IMR-90 (cell line): ENCODE measurements at regions not wholly inside any gene's neighbourhood (a gene's known extent, or its start where the extent isn't known, plus 50 kb on each side); places are given as distances from the start of the nearest gene placed in this dataset.

Experiments used
- ATAC-seq: fragments of 200-7000 bp; cut with Tn5 transposase; 2 replicates; pipeline ENCODE4 v1.9.1; 2020; ENCODE audit warnings: low read depth, mild to moderate bottlenecking, moderate library complexity
- BruUV-seq: library from RNA; stranded (reverse); fragments of 400-500 nt; replicated peaks from 2 replicates; lab custom pipeline; 2021; lab: Mats Ljungman, UMichigan
- CTCF ChIA-PET: fragments of 300-600 bp; formaldehyde crosslinking; extraction: SDS; loops from one replicate; lab custom pipeline; 2021; ENCODE audit warnings: antibody characterized with exemption; lab: Yijun Ruan, JAX
- POLR2A ChIA-PET: fragments of 300-600 bp; sonication (Branson Sonifier 250); formaldehyde crosslinking; loops from one replicate; lab custom pipeline; 2022; ENCODE audit warnings: antibody characterized with exemption; ENCODE audit not compliant: unreplicated experiment; lab: Charles Lee
- DNase-seq: peaks from one replicate; pipeline ENCODE4 v3.0.0; 2013
- H2AFZ ChIP-seq: replicated peaks from 2 replicates; pipeline ENCODE3; 2013; ENCODE audit warnings: low read length, mild to moderate bottlenecking; ENCODE audit not compliant: poor library complexity
- H2AK5ac ChIP-seq: 2 replicates; pipeline ENCODE4 v1.6.1; 2013; ENCODE audit warnings: low read depth, low read length, inconsistent platforms
- H2AK9ac ChIP-seq: replicated peaks from 2 replicates; pipeline ENCODE3; 2013; ENCODE audit warnings: mild to moderate bottlenecking, low read depth, low read length, moderate library complexity; ENCODE audit not compliant: poor library complexity
- H2BK120ac ChIP-seq: 2 replicates; pipeline ENCODE4 v1.6.1; 2013; ENCODE audit warnings: low read depth, low read length, inconsistent platforms
- H2BK15ac ChIP-seq: 3 replicates; pipeline ENCODE4 v1.6.1; 2013; ENCODE audit warnings: low read depth, low read length, inconsistent platforms
- H2BK20ac ChIP-seq: 2 replicates; pipeline ENCODE4 v1.6.1; 2013; ENCODE audit warnings: low read depth, mild to moderate bottlenecking, inconsistent platforms, low read length, moderate library complexity
- H2BK5ac ChIP-seq: 2 replicates; pipeline ENCODE4 v1.6.1; 2013; ENCODE audit warnings: mild to moderate bottlenecking, low read depth, low read length, inconsistent platforms; ENCODE audit not compliant: poor library complexity, severe bottlenecking
- H3K14ac ChIP-seq: replicated peaks from 2 replicates; pipeline ENCODE4 v1.6.1; 2013; ENCODE audit warnings: low read depth, low read length, inconsistent platforms
- H3K18ac ChIP-seq: 2 replicates; pipeline ENCODE4 v1.6.1; 2013; ENCODE audit warnings: low read depth, low read length, control low read depth
- H3K23ac ChIP-seq: 2 replicates; pipeline ENCODE4 v1.6.1; 2013; ENCODE audit warnings: low read depth, low read length, inconsistent platforms
- H3K27ac ChIP-seq: 2 replicates; pipeline ENCODE4 v1.5.1; 2013; ENCODE audit warnings: mild to moderate bottlenecking, control low read depth, low read length; ENCODE audit not compliant: insufficient read depth
- H3K27me3 ChIP-seq: 2 replicates; pipeline ENCODE4 v1.6.1; 2013; ENCODE audit warnings: low read length; ENCODE audit not compliant: control insufficient read depth, insufficient read depth
- H3K36me3 ChIP-seq: 2 replicates; pipeline ENCODE4 v1.6.1; 2013; ENCODE audit warnings: low read length, mixed read lengths; ENCODE audit not compliant: control insufficient read depth, insufficient read depth
- H3K4ac ChIP-seq: 2 replicates; pipeline ENCODE4 v1.6.1; 2013; ENCODE audit warnings: low read depth, low read length, inconsistent platforms
- H3K4me1 ChIP-seq: 2 replicates; pipeline ENCODE4 v1.6.1; 2013; ENCODE audit warnings: low read length, mixed read lengths; ENCODE audit not compliant: control insufficient read depth, insufficient read depth
- H3K4me2 ChIP-seq: 2 replicates; pipeline ENCODE4 v1.6.1; 2013; ENCODE audit warnings: low read depth, mild to moderate bottlenecking, control low read depth, low read length, moderate library complexity
- H3K4me3 ChIP-seq: 2 replicates; pipeline ENCODE4 v1.5.1; 2013; ENCODE audit warnings: low read depth, mild to moderate bottlenecking, control low read depth, low read length, moderate library complexity; ENCODE audit not compliant: insufficient read depth
- H3K56ac ChIP-seq: 2 replicates; pipeline ENCODE4 v1.6.1; 2013; ENCODE audit warnings: low read length, inconsistent platforms; ENCODE audit not compliant: insufficient read depth; ENCODE audit errors: extremely low read depth
- H3K79me1 ChIP-seq, 2 experiments: 2 replicates each; pipeline ENCODE4 v1.6.1; 2013; ENCODE audit warnings: low read length in 2 of 2, inconsistent platforms in 1 of 2, low read depth in 1 of 2
- H3K9ac ChIP-seq: 2 replicates; pipeline ENCODE4 v1.6.1; 2013; ENCODE audit warnings: low read depth, low read length, control low read depth
- H3K9me1 ChIP-seq: 2 replicates; pipeline ENCODE4 v1.6.1; 2013; ENCODE audit warnings: low read length, inconsistent platforms; ENCODE audit not compliant: insufficient read depth
- H3K9me3 ChIP-seq: 2 replicates; pipeline ENCODE4 v1.6.1; 2013; ENCODE audit warnings: low read length; ENCODE audit not compliant: control insufficient read depth, insufficient read depth
- H4K20me1 ChIP-seq: 2 replicates; pipeline ENCODE4 v1.6.1; 2013; ENCODE audit warnings: low read length, inconsistent platforms; ENCODE audit not compliant: insufficient read depth
- H4K5ac ChIP-seq: 2 replicates; pipeline ENCODE4 v1.6.1; 2013; ENCODE audit warnings: mild to moderate bottlenecking, low read depth, low read length, control low read depth
- H4K8ac ChIP-seq, 2 experiments: 2 replicates each; pipeline ENCODE4 v1.6.1; 2013; ENCODE audit warnings: low read depth in 2 of 2, low read length in 2 of 2, control low read depth in 1 of 2, inconsistent platforms in 1 of 2
- H4K91ac ChIP-seq: 2 replicates; pipeline ENCODE4 v1.6.1; 2013; ENCODE audit warnings: low read depth, low read length, inconsistent platforms; ENCODE audit not compliant: insufficient read depth
- CHD1 ChIP-seq: IDR thresholded peaks from 2 replicates; pipeline ENCODE4 v1.6.1; 2012; ENCODE audit warnings: low read depth, low read length, improper control_type of control experiment
- WGBS, 2 experiments: methylation state at CpG; one replicate each; pipeline versions ENCODE4 v1.1.5 to v1.1.7; 2013; ENCODE audit warnings: missing lambda C conversion rate in 2 of 2; ENCODE audit not compliant: insufficient read length in 1 of 2; ENCODE audit errors: extremely low coverage in 2 of 2; 5-methylcytosine and 5-hydroxymethylcytosine counted together
- dilution Hi-C: fragments of 300-500 bp; cut with HindIII; formaldehyde crosslinking; loops from one replicate; pipeline ENCODE4 v1.14.3; 2018; ENCODE audit warnings: low sequenced_read_pairs; ENCODE audit not compliant: unreplicated experiment
- in situ Hi-C: fragments of 300-500 bp; cut with MboI; formaldehyde crosslinking; loops from 3 replicates; pipeline ENCODE4 v1.14.3; 2019; ENCODE audit warnings: low sequenced_read_pairs, inconsistent platforms, mixed read lengths
- intact Hi-C: fragments of 100-400 bp; cut with micrococcal nuclease; formaldehyde crosslinking; loops from 2 replicates; pipeline ENCODE4 v1.10.0; 2022

DNA sequence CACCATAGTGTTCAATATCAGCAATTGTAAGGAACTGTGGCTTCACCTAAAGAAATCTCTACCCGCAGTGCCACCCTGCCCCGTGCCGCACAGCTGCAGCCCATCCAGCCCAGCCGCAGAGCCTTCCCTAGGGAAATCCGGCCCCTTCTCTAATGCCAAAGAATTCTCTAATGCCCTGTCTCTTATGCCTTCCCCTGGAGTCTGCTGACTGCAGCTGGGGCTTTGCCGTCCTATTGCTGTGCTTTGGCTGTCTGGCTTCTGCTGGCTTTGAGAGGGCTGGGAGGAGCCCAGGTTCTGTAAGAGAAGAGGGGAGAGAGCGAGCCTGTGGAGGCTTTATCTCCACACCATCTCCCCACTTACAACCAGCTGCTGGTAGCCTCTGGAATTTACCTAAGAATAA, 85.9 kb upstream of the HELT start:
- H3K4ac ChIP-seq: no peak overlapping the region
- H2AFZ ChIP-seq: no peak overlapping the region
- H4K20me1 ChIP-seq: no peaks in the 10 kb centered on the region
- H2AK9ac ChIP-seq: no peak overlapping the region
- no peak overlapping the region for H3K23ac ChIP-seq
- no peaks in the 10 kb centered on the region for H3K27me3 ChIP-seq
- ATAC-seq: no peak
- no peak for DNase-seq
- H3K9ac ChIP-seq: no peak overlapping the region
- POLR2A ChIA-PET: no interaction called here
- H4K91ac ChIP-seq: no peak overlapping the region
- no peak overlapping the region for H2BK20ac ChIP-seq
- no peaks in the 10 kb centered on the region for H3K79me1 ChIP-seq
- CTCF ChIA-PET: no interaction called here
- H3K27ac ChIP-seq: no peak overlapping the region
- H4K8ac ChIP-seq: no peak overlapping the region
- H3K56ac ChIP-seq: no peak overlapping the region
- intact Hi-C loops (no loop called here), dilution Hi-C loops (no loop called here), in situ Hi-C loops (no loop called here)
- no peak overlapping the region for H2BK5ac ChIP-seq
- H3K36me3 ChIP-seq: no peaks in the 10 kb centered on the region
- no peak overlapping the region for H4K5ac ChIP-seq
- BruUV-seq: no TSS peak
- no peaks in the 10 kb centered on the region for H3K4me1 ChIP-seq
- H2BK15ac ChIP-seq: no peak overlapping the region
- H2AK5ac ChIP-seq: no peak overlapping the region
- no peak overlapping the region for H3K4me3 ChIP-seq
- no peak overlapping the region for H3K14ac ChIP-seq
- no peak overlapping the region for H3K18ac ChIP-seq
- H3K9me3 ChIP-seq: no peaks in the 10 kb centered on the region; the same call in 1 of the 2 replicates
- no peak overlapping the region for H2BK120ac ChIP-seq
- 90% methylated on average over 2 of the region's 7 CpGs; no CpG with 5 or more reads in 1 of the 2 experiments for WGBS, 2 experiments
- H3K9me1 ChIP-seq: no peaks in the 10 kb centered on the region
- TF ChIP-seq CHD1: no peak
- H3K4me2 ChIP-seq: no peak overlapping the region
